GM18519 (cell line): ENCODE measurements at regions not wholly inside any gene's neighbourhood (a gene's known extent, or its start where the extent isn't known, plus 50 kb on each side); places are given as distances from the start of the nearest gene placed in this dataset.
"Not testable (repeated sequence)": the region's sequence is repeated elsewhere in the genome, so short reads cannot be mapped to it uniquely, and the experiment has no call there.

Source experiments
- ATAC-seq: cut with Tn5 transposase; IDR thresholded peaks from one replicate; pipeline ENCODE4 v1.9.1; 2021; ENCODE audit warnings: mild to moderate bottlenecking, moderate library complexity; ENCODE audit not compliant: unreplicated experiment, low FRiP score

GRCh38 chr2:207437136-207437523 is 92.6 kb upstream of the CREB1 start:
- ATAC-seq: no peak

- no peak for ATAC-seq
These were observed 92.1 kb upstream of the CREB1 start for GRCh38 chr2:207437524-207438143.

GRCh38 chr2:207438414-207439126 is 91.2 kb upstream of the CREB1 start:
- no peak for ATAC-seq

- ATAC-seq: not testable (repeated sequence)
These were observed 89.9 kb upstream of the CREB1 start for GRCh38 chr2:207439881-207440280.

- no peak for ATAC-seq
These were observed 85.0 kb upstream of the CREB1 start for GRCh38 chr2:207444756-207445155.

GRCh38 chr2:207446653-207447052 is 83.1 kb upstream of the CREB1 start:
- no peak for ATAC-seq

- ATAC-seq: no peak
These were observed 81.8 kb upstream of the CREB1 start for GRCh38 chr2:207448006-207448405.

- no peak for ATAC-seq
These were observed 80.1 kb upstream of the CREB1 start for GRCh38 chr2:207449642-207450165.

- no peak for ATAC-seq
These were observed 79.6 kb upstream of the CREB1 start for GRCh38 chr2:207450186-207450585.

GRCh38 chr2:207458582-207458981 is 71.2 kb upstream of the CREB1 start:
- no peak for ATAC-seq

GRCh38 chr2:207459990-207460757 is 69.6 kb upstream of the CREB1 start:
- ATAC-seq: peak; percentile 77

- ATAC-seq: no peak
These were observed 66.3 kb upstream of the CREB1 start for GRCh38 chr2:207463433-207463832.

GRCh38 chr2:207464007-207464406 is 65.8 kb upstream of the CREB1 start:
- no peak for ATAC-seq

- no peak for ATAC-seq
These were observed 63.9 kb upstream of the CREB1 start for GRCh38 chr2:207465894-207466293.

- ATAC-seq: peak; percentile 41
These were observed 61.9 kb upstream of the CREB1 start for GRCh38 chr2:207467716-207468347.

- no peak for ATAC-seq
These were observed 61.3 kb upstream of the CREB1 start for GRCh38 chr2:207468488-207468887.

GRCh38 chr2:207469451-207469850 is 60.3 kb upstream of the CREB1 start:
- no peak for ATAC-seq

GRCh38 chr2:207469943-207470729 is 59.6 kb upstream of the CREB1 start:
- ATAC-seq: no peak

- no peak for ATAC-seq
These were observed 58.5 kb upstream of the CREB1 start for GRCh38 chr2:207471261-207471660.
